B cell (primary cell): ENCODE measurements at regions not wholly inside any gene's neighbourhood (a gene's known extent, or its start where the extent isn't known, plus 50 kb on each side); places are given as distances from the start of the nearest gene placed in this dataset.

ENCODE experiments used
- ATAC-seq: fragments of 200-7000 bp; cut with Tn5 transposase; one replicate; pipeline ENCODE4 v1.10.0; 2021; ENCODE audit warnings: low read depth, mild to moderate bottlenecking, moderate number of reproducible peaks, moderate library complexity
- CTCF ChIA-PET: fragments of 350-600 bp; sonication (Branson Sonifier 250); formaldehyde crosslinking; loops from one replicate; lab custom pipeline; 2021; ENCODE audit warnings: antibody characterized with exemption, inconsistent platforms; lab: Charles Lee
- POLR2A ChIA-PET: fragments of 350-600 bp; sonication (Branson Sonifier 250); formaldehyde crosslinking; loops from one replicate; lab custom pipeline; 2021; ENCODE audit warnings: antibody characterized with exemption; lab: Charles Lee
- DNase-seq: peaks from one replicate; pipeline ENCODE4 v3.0.0; 2013
- H2AFZ ChIP-seq: 2 replicates; pipeline ENCODE4 v1.6.1; 2012; ENCODE audit warnings: mild to moderate bottlenecking, low read depth, low read length; ENCODE audit not compliant: insufficient read depth, poor library complexity, severe bottlenecking
- H3K27ac ChIP-seq, 2 donors: 1 replicate in 1 of 2; 2 replicates in 1 of 2; pipeline ENCODE4 v1.5.1; 2012 to 2013; ENCODE audit warnings: low read length in 2 of 2, mild to moderate bottlenecking in 2 of 2, moderate library complexity in 1 of 2
- H3K27me3 ChIP-seq, 4 experiments: fragments of 200-600 bp in 1 of 4; sonication (generic) in 1 of 4; replicated peaks in 1 of 4; 1 replicate in 2 of 4; 2 replicates in 2 of 4; pipeline versions ENCODE4 v1.6.1 to v1.7.0; 2013 to 2016; ENCODE audit warnings: low read length in 3 of 4, mild to moderate bottlenecking in 2 of 4, mixed read lengths in 1 of 4, moderate library complexity in 1 of 4; ENCODE audit not compliant: insufficient read depth in 4 of 4, control insufficient read depth in 3 of 4; ENCODE audit errors: control extremely low read depth in 1 of 4
- H3K36me3 ChIP-seq, 2 experiments: replicated peaks in 1 of 2; 1 replicate in 1 of 2; 2 replicates in 1 of 2; pipeline versions ENCODE4 v1.6.1 to v1.7.1; 2013; ENCODE audit warnings: low read length in 1 of 2; ENCODE audit not compliant: insufficient read depth in 2 of 2, control insufficient read depth in 1 of 2; ENCODE audit errors: control extremely low read depth in 1 of 2, extremely low read depth in 1 of 2
- H3K4me1 ChIP-seq, 2 donors: fragments of 200-600 bp in 1 of 2; sonication (generic) in 1 of 2; 1 replicate in 1 of 2; 2 replicates in 1 of 2; pipeline versions ENCODE4 v1.5.1 to v1.6.1; 2013 to 2017; ENCODE audit warnings: low read length in 2 of 2; ENCODE audit not compliant: control insufficient read depth in 2 of 2, insufficient read depth in 2 of 2
- H3K4me2 ChIP-seq: replicated peaks from 2 replicates; pipeline ENCODE3; 2012; ENCODE audit warnings: mild to moderate bottlenecking, low read depth, low read length; ENCODE audit not compliant: poor library complexity, severe bottlenecking
- H3K4me3 ChIP-seq, 5 experiments: fragments of 200-600 bp in 1 of 5; sonication (generic) in 1 of 5; 1 replicate in 3 of 5; 2 replicates in 2 of 5; pipeline versions ENCODE4 v1.5.1 to v1.7.0; 2011 to 2016; ENCODE audit warnings: low read length in 4 of 5, mild to moderate bottlenecking in 4 of 5, low read depth in 2 of 5, control low read depth in 1 of 5, moderate library complexity in 1 of 5; ENCODE audit not compliant: insufficient read depth in 1 of 5; ENCODE audit errors: control extremely low read depth in 1 of 5, extremely low read depth in 1 of 5
- H3K79me2 ChIP-seq: fragments of 200-600 bp; sonication (generic); one replicate; pipeline ENCODE4 v1.6.0; 2016; ENCODE audit warnings: low read length; ENCODE audit not compliant: control insufficient read depth, insufficient read depth
- H3K9ac ChIP-seq: fragments of 200-600 bp; sonication (generic); 2 replicates; pipeline ENCODE4 v1.6.1; 2017; ENCODE audit warnings: mild to moderate bottlenecking, low read length, moderate library complexity
- H3K9me3 ChIP-seq, 3 donors: one replicate each; pipeline versions ENCODE4 v1.6.1 to v1.7.1; 2013; ENCODE audit warnings: low read length in 2 of 3; ENCODE audit not compliant: control insufficient read depth in 2 of 3, insufficient read depth in 1 of 3; ENCODE audit errors: control extremely low read depth in 1 of 3
- H4K20me1 ChIP-seq: 2 replicates; pipeline ENCODE4 v1.6.0; 2012; ENCODE audit warnings: mild to moderate bottlenecking, low read length; ENCODE audit not compliant: insufficient read depth, control insufficient read depth, poor library complexity, severe bottlenecking
- H3K27ac Mint-ChIP-seq: one replicate; pipeline ENCODE4 v1.8.0; 2021; ENCODE audit warnings: mixed read lengths
- H3K27me3 Mint-ChIP-seq: one replicate; pipeline ENCODE4 v1.8.0; 2021; ENCODE audit warnings: mixed read lengths
- H3K4me1 Mint-ChIP-seq: one replicate; pipeline ENCODE4 v1.8.0; 2021; ENCODE audit warnings: mixed read lengths
- H3K4me3 Mint-ChIP-seq: one replicate; pipeline ENCODE4 v1.8.0; 2021; ENCODE audit warnings: mixed read lengths
- H3K9me3 Mint-ChIP-seq: one replicate; pipeline ENCODE4 v1.8.0; 2022; ENCODE audit warnings: mixed read lengths; ENCODE audit not compliant: insufficient read depth
- EZH2 ChIP-seq: IDR thresholded peaks from 2 replicates; pipeline ENCODE4 v1.6.1; 2012; ENCODE audit warnings: borderline replicate concordance, low read depth, mild to moderate bottlenecking, moderate library complexity, low read length; ENCODE audit not compliant: insufficient read depth, poor library complexity, severe bottlenecking
- WGBS: methylation state at CpG from one replicate; pipeline ENCODE4 v1.1.5; 2013; ENCODE audit warnings: missing lambda C conversion rate; ENCODE audit not compliant: insufficient coverage; 5-methylcytosine and 5-hydroxymethylcytosine counted together
- intact Hi-C: fragments of 100-400 bp; cut with micrococcal nuclease; formaldehyde crosslinking; loops from one replicate; pipeline ENCODE4 v1.10.0; 2022
- TF ChIP-seq, protein P1 (sequence below): fragments of 200-600 bp; IDR thresholded peaks from one replicate; pipeline ENCODE4 v1.8.0; 2022; ENCODE audit warnings: antibody characterized with exemption, mild to moderate bottlenecking

DNA sequence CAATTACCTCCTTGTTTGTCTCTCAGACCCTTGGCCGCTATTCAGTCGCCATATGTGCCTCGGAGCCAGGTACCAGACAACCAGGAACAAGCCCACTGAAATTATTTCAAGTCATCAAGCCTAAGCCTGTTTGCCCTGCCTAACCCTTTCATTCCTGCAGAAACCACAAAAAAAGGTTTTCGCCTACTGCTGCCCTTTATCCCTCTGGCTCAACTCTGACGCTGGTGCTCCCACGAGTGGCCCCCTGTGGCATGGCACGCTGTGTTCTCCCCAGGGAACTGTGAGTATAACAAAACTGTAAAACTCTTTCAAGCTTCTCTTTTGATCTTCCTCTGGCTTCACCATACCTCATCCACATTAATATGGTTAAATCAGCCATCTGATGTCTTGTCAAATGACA lies 215.7 kb upstream of the CDC14C start:
- no peaks in the 10 kb centered on the region for H3K27me3 ChIP-seq
- H3K79me2 ChIP-seq = no peaks in the 10 kb centered on the region
- no peak overlapping the region for H2AFZ ChIP-seq
- H3K4me1 Mint-ChIP-seq = no peaks in the 10 kb centered on the region
- intact Hi-C loops = no loop called here
- H3K4me1 ChIP-seq = no peaks in the 10 kb centered on the region
- CTCF ChIA-PET = no interaction called here
- H4K20me1 ChIP-seq = no peaks in the 10 kb centered on the region
- POLR2A ChIA-PET = no interaction called here
- no peak overlapping the region for H3K9ac ChIP-seq
- ATAC-seq (no peak), DNase-seq (no peak)
- no peaks in the 10 kb centered on the region for H3K27me3 Mint-ChIP-seq
- TF ChIP-seq, protein P1, sequence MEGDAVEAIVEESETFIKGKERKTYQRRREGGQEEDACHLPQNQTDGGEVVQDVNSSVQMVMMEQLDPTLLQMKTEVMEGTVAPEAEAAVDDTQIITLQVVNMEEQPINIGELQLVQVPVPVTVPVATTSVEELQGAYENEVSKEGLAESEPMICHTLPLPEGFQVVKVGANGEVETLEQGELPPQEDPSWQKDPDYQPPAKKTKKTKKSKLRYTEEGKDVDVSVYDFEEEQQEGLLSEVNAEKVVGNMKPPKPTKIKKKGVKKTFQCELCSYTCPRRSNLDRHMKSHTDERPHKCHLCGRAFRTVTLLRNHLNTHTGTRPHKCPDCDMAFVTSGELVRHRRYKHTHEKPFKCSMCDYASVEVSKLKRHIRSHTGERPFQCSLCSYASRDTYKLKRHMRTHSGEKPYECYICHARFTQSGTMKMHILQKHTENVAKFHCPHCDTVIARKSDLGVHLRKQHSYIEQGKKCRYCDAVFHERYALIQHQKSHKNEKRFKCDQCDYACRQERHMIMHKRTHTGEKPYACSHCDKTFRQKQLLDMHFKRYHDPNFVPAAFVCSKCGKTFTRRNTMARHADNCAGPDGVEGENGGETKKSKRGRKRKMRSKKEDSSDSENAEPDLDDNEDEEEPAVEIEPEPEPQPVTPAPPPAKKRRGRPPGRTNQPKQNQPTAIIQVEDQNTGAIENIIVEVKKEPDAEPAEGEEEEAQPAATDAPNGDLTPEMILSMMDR = no peak
- TF ChIP-seq EZH2 = no peak
- no peak overlapping the region for H3K4me3 ChIP-seq
- H3K4me2 ChIP-seq = no peak overlapping the region
- H3K36me3 ChIP-seq = no peaks in the 10 kb centered on the region
- no peaks in the 10 kb centered on the region for H3K9me3 Mint-ChIP-seq
- peaks cover 0 to 4% (median 0%) of the 10 kb centered on the region in 3 donors for H3K9me3 ChIP-seq
- H3K27ac Mint-ChIP-seq = no peak overlapping the region
- H3K4me3 Mint-ChIP-seq = no peak overlapping the region
- no peak overlapping the region for H3K27ac ChIP-seq
- 50% methylated on average over 7 of the region's 7 CpGs for WGBS

DNA sequence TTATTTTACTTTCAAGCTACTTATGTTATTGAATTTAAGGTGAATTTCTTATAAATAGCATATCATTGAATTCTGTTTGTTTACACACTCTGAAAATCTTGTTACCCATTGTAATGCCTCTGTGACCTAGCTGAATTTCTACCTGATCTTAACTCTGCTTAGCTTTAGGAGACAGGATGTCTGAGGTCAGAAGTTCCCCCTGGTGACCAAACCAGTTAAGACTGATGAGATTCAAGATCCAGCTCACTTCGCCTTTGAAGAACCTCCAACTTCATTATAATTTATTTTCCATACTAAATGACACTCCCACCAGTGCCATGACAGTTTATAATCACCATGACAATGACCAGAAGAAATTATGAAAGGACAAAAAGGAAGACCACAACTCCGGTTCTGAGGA lies 213.4 kb upstream of the CDC14C start:
- H3K4me3 Mint-ChIP-seq = no peak overlapping the region
- Histone ChIP-seq H3K4me3 (no peak overlapping the region), H4K20me1 (no peaks in the 10 kb centered on the region), H3K36me3 (no peaks in the 10 kb centered on the region), H3K9me3 (no peaks in the 10 kb centered on the region), H2AFZ (no peak overlapping the region), H3K27ac (no peak overlapping the region), H3K27me3 (no peaks in the 10 kb centered on the region), H3K9ac (no peak overlapping the region), H3K79me2 (no peaks in the 10 kb centered on the region), H3K4me2 (no peak overlapping the region), H3K4me1 (no peaks in the 10 kb centered on the region)
- ChIA-PET CTCF (no interaction called here), POLR2A (no interaction called here)
- 71% methylated on average over 1 of the region's 2 CpGs for WGBS
- ATAC-seq (no peak), DNase-seq (no peak)
- intact Hi-C loops = no loop called here
- TF ChIP-seq, protein P1 = no peak
- no peak for TF ChIP-seq EZH2
- no peaks in the 10 kb centered on the region for H3K9me3 Mint-ChIP-seq
- H3K27me3 Mint-ChIP-seq = no peaks in the 10 kb centered on the region
- no peak overlapping the region for H3K27ac Mint-ChIP-seq
- H3K4me1 Mint-ChIP-seq = no peaks in the 10 kb centered on the region
